SH-SY5Y (cell line): ENCODE measurements at regions not wholly inside any gene's neighbourhood (a gene's known extent, or its start where the extent isn't known, plus 50 kb on each side); places are given as distances from the start of the nearest gene placed in this dataset.

Source experiments
- GATA2 ChIP-seq: IDR thresholded peaks from 2 replicates; pipeline ENCODE4 v1.6.1; 2011; ENCODE audit warnings: mild to moderate bottlenecking, low read depth, low read length
- GATA3 ChIP-seq: IDR thresholded peaks from 2 replicates; pipeline ENCODE4 v1.6.1; 2011; ENCODE audit warnings: low read depth, mild to moderate bottlenecking, low read length, moderate library complexity

DNA sequence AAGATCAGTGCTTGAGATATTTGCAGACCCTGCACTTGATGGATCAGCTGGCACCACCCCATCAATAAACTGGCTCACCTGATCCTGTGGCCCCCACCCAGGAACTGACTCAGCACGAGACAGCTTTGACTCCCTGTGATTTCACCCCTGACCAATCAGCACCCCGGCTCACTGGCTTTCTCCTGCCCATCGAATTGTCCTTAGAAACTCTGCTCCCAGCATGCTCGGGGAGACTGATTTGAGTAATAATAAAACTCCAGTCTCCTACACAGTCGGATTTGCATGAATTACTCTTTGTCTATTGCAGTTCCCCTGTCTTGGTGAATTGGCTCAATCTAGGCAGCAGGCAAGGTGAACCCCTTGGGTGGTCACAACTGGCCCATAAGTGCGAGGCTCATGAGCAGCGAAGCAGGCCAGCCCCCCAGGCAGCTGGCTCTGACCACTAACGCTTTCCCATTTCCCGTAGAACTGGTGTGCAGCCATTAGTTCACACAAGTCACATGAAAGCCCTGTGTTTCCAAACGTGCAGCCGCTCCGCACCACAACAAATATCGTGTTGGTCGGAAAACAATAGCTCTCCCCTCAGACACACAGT, 79.6 kb downstream of the RSPH3 start:
- TF ChIP-seq GATA3 (no peak), GATA2 (no peak)

DNA sequence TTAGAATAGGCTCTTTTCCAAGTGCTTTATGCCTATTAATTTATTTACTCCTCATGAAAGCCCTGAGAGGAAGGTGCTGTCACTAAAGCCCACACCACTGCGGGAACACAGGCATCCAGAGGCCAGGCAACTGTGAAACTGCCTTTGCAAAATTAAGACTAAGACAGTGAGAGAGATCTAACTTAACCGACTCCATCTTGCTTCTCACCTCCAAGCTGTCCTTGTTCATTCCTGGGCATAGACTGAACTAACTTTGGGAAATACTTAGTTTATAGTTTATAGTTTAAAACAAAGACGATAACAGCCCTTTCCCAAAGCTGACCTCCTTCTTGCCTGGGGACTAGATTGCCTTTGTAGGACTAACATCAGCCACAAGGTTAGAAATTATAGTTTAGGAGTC, 80.1 kb downstream of the RSPH3 start:
- no peak for TF ChIP-seq GATA3
- TF ChIP-seq GATA2 = no peak

DNA sequence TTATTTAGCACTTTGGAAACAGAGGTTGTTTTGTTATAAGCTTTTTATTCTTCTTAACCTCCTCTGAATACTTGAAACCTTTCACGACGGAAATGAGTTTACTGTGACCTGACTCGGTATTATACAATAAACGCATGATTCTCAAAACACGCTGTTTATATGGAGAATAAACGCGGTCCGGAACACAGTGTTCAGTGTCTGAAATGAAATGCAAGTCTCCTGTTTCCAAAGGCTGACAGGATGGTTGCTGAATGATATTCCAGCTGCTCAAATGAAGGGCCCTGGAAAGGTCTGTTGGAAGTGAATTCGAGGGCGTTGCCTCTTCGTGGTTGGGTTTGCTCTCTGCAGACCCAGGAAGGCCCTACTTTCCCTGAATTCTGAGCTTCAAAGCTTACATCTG, 83.4 kb downstream of the RSPH3 start:
- TF ChIP-seq GATA2 = no peak
- TF ChIP-seq GATA3 = no peak

DNA sequence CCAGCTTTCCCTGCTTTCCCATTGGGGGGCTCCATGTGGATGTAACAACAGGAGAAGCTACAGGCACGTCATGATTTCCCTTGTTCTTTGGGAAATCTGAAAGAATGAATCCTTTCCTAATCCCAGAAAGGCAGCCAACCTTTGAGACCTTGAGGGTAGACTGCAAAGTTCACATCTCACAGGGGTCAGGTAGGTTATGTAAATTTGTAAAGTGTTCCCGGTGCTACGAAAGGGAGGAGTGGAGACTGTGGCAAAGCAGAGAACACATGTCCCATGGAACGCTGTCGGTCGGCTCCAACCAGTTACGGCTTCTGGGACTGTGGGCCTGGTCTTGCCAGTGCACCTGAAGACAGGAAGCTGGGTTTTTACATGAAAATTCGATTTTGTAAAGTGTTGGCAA, 85.1 kb downstream of the RSPH3 start:
- TF ChIP-seq GATA3 = no peak

DNA sequence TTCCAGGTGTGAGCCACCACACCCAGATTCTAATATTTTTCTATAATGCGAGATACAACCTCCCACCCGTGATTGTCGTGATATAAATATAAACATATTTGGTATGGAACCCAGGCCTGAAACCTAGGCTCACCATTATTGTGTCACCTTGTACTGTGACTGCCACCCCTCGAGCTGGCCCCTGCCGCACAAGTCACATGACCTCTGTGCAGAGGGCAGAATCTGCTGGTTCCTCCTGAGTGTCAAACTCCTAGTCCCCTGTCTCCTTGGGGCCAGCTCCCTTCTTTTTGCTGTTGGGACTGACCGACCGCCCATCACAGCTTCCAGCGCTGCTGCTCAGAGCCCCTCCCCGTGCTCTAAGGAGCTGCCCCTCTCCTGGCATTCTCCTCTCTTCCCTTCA, 86.4 kb downstream of the RSPH3 start:
- TF ChIP-seq GATA3 (no peak), GATA2 (no peak)

DNA sequence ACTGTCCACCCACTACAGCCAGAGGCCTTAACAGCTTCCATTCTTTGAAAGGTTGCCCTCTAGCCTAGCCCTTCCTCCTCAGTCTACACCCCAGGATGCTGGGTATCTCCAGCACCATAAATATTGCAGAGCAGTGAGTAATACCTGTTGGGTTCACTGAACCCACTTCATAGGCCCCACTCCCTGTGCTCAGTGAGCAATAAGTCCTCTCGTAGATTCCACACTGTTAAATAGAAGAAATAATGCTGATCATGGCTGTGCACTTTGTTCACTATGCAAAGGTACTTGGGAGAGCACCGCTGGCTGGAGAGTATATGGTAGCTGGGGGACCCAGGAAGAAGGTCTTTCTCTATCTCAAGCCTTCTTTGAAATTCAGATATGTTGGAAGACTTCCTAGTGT, 87.3 kb downstream of the RSPH3 start:
- no peak for TF ChIP-seq GATA3
- TF ChIP-seq GATA2 = no peak

DNA sequence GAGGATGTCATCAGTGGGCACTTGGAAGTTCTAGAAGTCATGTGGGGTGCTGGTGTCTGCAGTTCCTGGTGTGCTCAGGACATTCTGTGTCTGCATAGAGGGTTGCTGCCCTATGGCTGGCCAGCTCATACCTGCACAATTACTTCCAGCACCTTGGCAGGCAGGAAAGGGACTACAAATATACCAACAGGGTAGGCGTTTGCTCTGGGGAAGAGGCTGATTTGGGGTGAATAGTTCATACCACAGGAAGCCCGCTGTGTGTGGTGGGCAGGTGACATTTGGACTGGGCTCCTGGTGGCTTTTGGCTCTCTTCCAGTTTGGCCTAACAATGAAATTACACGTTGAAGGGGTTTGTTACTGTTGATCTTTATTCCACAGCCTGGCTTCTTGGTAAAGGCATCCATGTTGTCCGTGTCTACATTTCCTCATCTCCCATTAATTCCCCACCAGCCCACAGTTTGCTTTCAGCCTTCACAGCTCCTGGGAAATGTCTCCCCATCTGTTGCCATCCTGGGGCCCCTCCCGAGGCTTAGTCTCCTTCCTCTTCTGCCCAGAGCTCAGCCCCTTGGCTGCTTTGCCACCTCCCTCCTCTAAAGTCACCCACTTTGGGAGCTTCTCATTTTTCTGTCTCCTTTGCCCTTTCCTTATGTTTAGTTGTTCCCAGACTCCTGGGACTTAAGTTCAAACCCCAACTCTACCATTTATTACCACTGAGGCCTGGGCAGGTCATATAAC, 88.1 kb downstream of the RSPH3 start:
- no peak for TF ChIP-seq GATA3
- TF ChIP-seq GATA2 = no peak

DNA sequence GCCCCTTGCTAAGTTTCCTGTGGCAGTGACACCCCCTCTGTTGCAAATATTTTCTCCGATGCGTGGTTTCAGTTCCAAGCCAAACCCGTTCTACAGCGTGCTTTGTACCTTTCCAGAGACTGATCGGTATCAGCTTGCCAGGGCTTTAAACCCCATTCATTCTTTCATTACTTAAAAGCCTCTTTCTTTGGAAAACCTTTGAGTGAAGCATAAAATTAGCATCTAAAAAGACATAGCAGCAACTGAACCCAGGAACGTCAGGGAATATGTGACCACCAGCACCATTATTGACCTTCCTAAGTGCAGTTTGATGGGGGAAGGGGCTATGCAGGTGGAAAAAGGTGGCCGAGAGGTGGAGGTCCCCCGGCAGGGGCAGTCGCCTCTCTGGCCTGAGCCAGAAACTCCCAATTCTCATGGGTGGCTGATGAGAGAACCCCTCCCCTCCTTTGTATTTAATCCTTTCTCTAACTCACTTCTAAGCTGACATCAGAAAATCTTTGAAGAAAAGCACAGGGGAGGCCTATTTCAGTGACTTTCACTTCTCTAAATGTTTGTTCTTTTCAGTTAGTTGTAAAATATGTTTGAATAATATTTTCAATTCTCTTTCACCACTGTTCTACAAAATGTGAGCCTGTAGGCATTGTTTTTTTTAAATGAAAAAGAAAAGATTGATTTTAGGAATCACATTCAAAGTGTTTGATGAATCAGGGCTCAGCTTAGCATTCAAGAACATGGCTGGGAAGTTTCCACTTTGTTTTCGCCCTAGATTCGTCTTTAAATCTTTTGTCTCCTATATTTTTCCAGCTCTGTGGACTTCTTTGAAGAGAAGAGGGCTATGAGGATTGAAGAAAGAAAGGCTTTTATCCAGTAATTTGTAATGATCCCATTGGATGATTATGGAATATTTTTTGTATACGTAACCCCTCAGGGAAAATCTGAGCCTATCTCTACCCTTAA, 89.2 kb downstream of the RSPH3 start:
- TF ChIP-seq GATA2 (0 out of 2 replicates have a peak, but pooled peaks have one; percentile 16), GATA3 (no peak)

DNA sequence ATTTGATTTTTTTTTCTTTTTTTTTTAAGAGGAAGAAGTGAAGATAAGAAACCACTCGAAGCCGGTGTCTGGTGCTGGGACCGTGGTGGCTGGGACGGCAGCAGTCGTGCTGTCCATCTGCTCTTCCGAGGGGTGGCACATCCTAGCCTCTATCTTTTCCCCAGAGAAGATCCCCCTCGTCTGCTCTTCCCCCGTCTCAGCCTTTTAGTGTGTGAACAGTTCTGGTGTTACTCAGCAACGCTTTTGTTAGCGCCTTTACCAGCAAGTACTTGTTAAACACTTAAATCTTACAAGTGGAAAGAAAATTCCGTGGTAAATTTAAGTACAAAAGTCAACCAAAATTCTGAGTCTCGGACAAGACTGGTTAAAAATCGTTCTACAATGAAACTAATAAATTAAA, 90.1 kb downstream of the RSPH3 start:
- TF ChIP-seq GATA3 = no peak
- no peak for TF ChIP-seq GATA2

DNA sequence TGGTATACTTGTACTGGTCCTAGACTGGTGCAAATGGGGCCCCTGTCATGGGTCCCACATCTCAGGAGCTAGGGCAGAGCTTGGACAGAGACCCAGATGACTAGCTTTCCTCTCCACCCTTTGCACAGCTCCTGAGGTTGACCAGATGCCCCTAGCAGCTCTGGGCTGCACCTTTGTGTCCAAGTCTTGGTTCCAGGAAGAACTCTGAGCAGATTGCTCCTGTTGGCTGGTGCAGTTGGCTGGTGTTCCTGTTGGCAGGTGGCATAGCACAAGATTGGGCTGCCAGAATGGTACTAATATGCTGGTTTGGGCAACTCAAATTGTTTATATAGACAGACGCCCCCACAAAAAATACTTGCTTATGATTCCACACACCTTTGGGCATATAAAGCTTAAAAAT, 89.4 kb upstream of the EZR start:
- TF ChIP-seq GATA3 = no peak

DNA sequence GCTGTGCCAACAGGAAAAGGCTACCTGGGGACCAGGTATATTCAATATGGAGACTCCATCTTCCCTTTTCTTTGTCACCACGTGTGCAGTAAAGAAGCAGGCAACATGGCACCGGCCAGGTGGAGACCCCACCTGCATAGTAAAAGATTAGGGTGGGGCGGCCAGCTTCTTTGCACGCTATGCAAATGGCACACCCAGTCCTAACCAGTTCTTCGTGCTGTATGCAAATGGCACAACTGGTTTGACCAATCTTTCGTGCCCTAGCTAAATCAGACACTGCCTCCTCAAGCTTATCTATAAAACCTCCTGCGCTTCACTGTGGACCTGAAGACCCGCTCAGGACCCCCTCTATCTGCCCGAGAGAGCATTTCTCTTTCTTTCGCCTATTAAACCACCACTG, 88.8 kb upstream of the EZR start:
- no peak for TF ChIP-seq GATA3
- no peak for TF ChIP-seq GATA2

DNA sequence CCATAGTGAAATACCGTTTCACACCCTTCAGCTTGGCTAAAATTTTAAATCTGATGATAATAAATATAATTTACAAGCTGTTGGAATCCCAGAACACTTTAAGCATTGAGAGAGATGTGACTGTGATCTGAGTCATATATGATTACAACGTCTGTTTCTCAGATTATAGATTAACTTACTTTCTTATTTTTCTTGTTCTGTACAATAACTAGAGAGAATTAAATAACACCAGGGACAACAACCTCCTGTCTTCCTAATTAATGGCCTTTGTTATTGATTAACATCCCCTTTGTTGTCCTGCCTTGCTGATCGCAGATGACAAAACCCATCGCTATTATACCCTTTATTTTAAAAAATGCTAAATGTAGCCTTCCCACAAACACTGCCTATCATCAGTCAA, 87.8 kb upstream of the EZR start:
- TF ChIP-seq GATA2 (no peak), GATA3 (no peak)

DNA sequence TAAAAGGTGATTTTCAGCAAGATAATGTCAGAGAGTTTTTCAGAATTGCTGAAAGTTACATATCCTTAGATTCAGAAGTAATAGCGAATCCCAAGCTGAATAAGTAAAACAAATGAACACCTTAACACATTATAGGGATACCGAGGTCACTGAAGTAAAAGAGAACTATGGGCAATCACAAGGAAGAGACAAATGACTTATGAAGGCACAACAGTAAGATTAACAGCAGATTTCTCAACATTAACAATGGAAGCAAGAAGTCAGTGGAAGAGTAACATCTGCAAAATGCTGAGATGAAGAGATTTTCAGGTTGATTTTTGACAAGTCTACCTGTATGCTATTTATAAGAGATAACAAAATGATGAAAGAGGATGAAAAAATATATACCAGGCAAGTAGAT, 86.1 kb upstream of the EZR start:
- TF ChIP-seq GATA3 (no peak), GATA2 (no peak)

DNA sequence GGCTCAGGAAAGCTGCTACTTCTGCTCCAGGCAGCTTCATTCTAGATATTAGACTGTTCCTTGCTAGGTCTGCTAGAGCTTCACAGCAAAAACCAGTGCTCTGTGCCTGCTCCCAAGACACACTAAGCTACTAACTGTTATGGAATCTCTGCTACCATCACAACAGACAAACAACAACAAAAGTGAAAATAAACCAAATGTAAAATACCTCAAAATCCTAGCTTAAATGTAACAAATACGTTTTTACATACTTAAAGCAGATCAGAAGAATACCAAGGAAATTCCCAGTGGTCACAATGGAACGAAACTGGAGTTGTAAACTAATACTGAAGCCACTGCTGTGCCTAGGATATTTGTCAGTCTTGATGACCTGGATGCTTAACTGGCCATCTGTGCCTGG, 84.6 kb upstream of the EZR start:
- no peak for TF ChIP-seq GATA3
- TF ChIP-seq GATA2 = no peak
